Fibroblast of lung (primary cell): ENCODE measurements at regions not wholly inside any gene's neighbourhood (a gene's known extent, or its start where the extent isn't known, plus 50 kb on each side); places are given as distances from the start of the nearest gene placed in this dataset.

Source experiments
- DNase-seq, 2 donors: peaks; one replicate each; pipeline versions ENCODE4 v3.0.0 to v3.0.0-alpha.2; 2010; ENCODE audit warnings: low read depth in 2 of 2
- H2AFZ ChIP-seq: 2 replicates; pipeline ENCODE4 v1.5.1; 2012; ENCODE audit warnings: low read length, control low read depth, inconsistent platforms
- H3K27ac ChIP-seq: 2 replicates; pipeline ENCODE4 v1.5.1; 2011; ENCODE audit warnings: low read length, control low read depth; ENCODE audit not compliant: insufficient read depth
- H3K27me3 ChIP-seq: 2 replicates; pipeline ENCODE4 v1.5.1; 2011; ENCODE audit warnings: mild to moderate bottlenecking, low read length; ENCODE audit not compliant: control insufficient read depth, insufficient read depth
- H3K36me3 ChIP-seq: 2 replicates; pipeline ENCODE4 v1.5.1; 2011; ENCODE audit warnings: low read length; ENCODE audit not compliant: control insufficient read depth, insufficient read depth
- H3K4me1 ChIP-seq: 2 replicates; pipeline ENCODE4 v1.5.1; 2011; ENCODE audit warnings: low read length; ENCODE audit not compliant: control insufficient read depth, insufficient read depth; ENCODE audit errors: extremely low read depth
- H3K4me2 ChIP-seq: 2 replicates; pipeline ENCODE4 v1.5.1; 2011; ENCODE audit warnings: low read length, control low read depth; ENCODE audit not compliant: insufficient read depth; ENCODE audit errors: extremely low read depth
- H3K4me3 ChIP-seq, 4 experiments: fragments of 200-600 bp in 1 of 4; sonication (generic) in 1 of 4; replicated peaks in 1 of 4; 2 replicates each; pipeline ENCODE4 v1.5.1; 2011 to 2016; ENCODE audit warnings: low read length in 4 of 4, low read depth in 3 of 4, mild to moderate bottlenecking in 3 of 4, control low read depth in 2 of 4, inconsistent platforms in 1 of 4, mixed read lengths in 1 of 4; ENCODE audit not compliant: insufficient read depth in 1 of 4; ENCODE audit errors: control extremely low read depth in 1 of 4
- H3K79me2 ChIP-seq: 2 replicates; pipeline ENCODE4 v1.5.1; 2012; ENCODE audit warnings: mild to moderate bottlenecking, low read length, inconsistent platforms; ENCODE audit not compliant: control insufficient read depth, insufficient read depth
- H3K9ac ChIP-seq: 2 replicates; pipeline ENCODE4 v1.5.1; 2011; ENCODE audit warnings: mild to moderate bottlenecking, low read length, control low read depth; ENCODE audit not compliant: insufficient read depth
- H3K9me3 ChIP-seq: 2 replicates; pipeline ENCODE4 v1.5.1; 2012; ENCODE audit warnings: low read depth, low read length; ENCODE audit not compliant: control insufficient read depth, insufficient read depth
- H4K20me1 ChIP-seq: 2 replicates; pipeline ENCODE4 v1.5.1; 2011; ENCODE audit warnings: low read length; ENCODE audit not compliant: control insufficient read depth, insufficient read depth; ENCODE audit errors: extremely low read depth
- CTCF ChIP-seq, 2 donors: IDR thresholded peaks in 1 of 2; conservative IDR thresholded peaks in 1 of 2; 1 replicate in 1 of 2; 2 replicates in 1 of 2; pipeline ENCODE4 v1.5.1; 2011 to 2012; ENCODE audit warnings: low read length in 2 of 2, control low read depth in 1 of 2, inconsistent platforms in 1 of 2, low read depth in 1 of 2, mild to moderate bottlenecking in 1 of 2
- EZH2 ChIP-seq: IDR thresholded peaks from 2 replicates; pipeline ENCODE4 v1.5.1; 2012; ENCODE audit warnings: low read length, control low read depth, mild to moderate bottlenecking; ENCODE audit errors: missing control alignments

GRCh38 chr12:32036477-32037263 is 70.0 kb upstream of the BICD1 start:
- Histone ChIP-seq H3K4me1 (no peaks in the 10 kb centered on the region), H3K79me2 (no peaks in the 10 kb centered on the region), H3K9me3 (no peaks in the 10 kb centered on the region), H3K4me2 (no peak overlapping the region), H4K20me1 (no peaks in the 10 kb centered on the region), H3K27ac (no peak overlapping the region), H2AFZ (no peak overlapping the region), H3K9ac (no peak overlapping the region), H3K4me3 (no peak overlapping the region), H3K27me3 (no peaks in the 10 kb centered on the region), H3K36me3 (no peaks in the 10 kb centered on the region)
- no peak for DNase-seq
- TF ChIP-seq EZH2 (no peak), CTCF (conservative IDR thresholded peaks at IDR 0.05 in 1 of 2, IDR thresholded peaks at IDR 0.05 in 1 of 2; ENCODE audit: low read depth in 1 of 2, low read length in 2 of 2) (no peak)

GRCh38 chr12:32039347-32039746 is 67.3 kb upstream of the BICD1 start:
- peak overlapping the region; percentile 17 for H3K4me2 ChIP-seq
- H3K36me3 ChIP-seq = no peaks in the 10 kb centered on the region
- no peak overlapping the region for H3K4me3 ChIP-seq
- no peaks in the 10 kb centered on the region for H3K27me3 ChIP-seq
- H2AFZ ChIP-seq = no peak overlapping the region
- no peaks in the 10 kb centered on the region for H3K9me3 ChIP-seq
- no peaks in the 10 kb centered on the region for H3K79me2 ChIP-seq
- TF ChIP-seq EZH2 = no peak
- no peak for TF ChIP-seq CTCF (conservative IDR thresholded peaks at IDR 0.05 in 1 of 2, IDR thresholded peaks at IDR 0.05 in 1 of 2; ENCODE audit: low read depth in 1 of 2, low read length in 2 of 2)
- no peak overlapping the region for H3K27ac ChIP-seq
- no peak overlapping the region for H3K9ac ChIP-seq
- peak; percentile 21 to 61 for DNase-seq
- H4K20me1 ChIP-seq = no peaks in the 10 kb centered on the region
- no peaks in the 10 kb centered on the region for H3K4me1 ChIP-seq

- Histone ChIP-seq H3K4me3 (no peak overlapping the region), H3K27me3 (no peaks in the 10 kb centered on the region), H3K79me2 (no peaks in the 10 kb centered on the region), H2AFZ (no peak overlapping the region), H3K4me1 (no peaks in the 10 kb centered on the region), H3K36me3 (no peaks in the 10 kb centered on the region), H3K27ac (no peak overlapping the region), H3K4me2 (no peak overlapping the region), H4K20me1 (no peaks in the 10 kb centered on the region), H3K9me3 (no peaks in the 10 kb centered on the region), H3K9ac (no peak overlapping the region)
- no peak for DNase-seq
- TF ChIP-seq EZH2 (no peak), CTCF (conservative IDR thresholded peaks at IDR 0.05 in 1 of 2, IDR thresholded peaks at IDR 0.05 in 1 of 2; ENCODE audit: low read depth in 1 of 2, low read length in 2 of 2) (no peak)
Measured at GRCh38 chr12:32039917-32040575, 66.6 kb upstream of the BICD1 start.
